DND-41 (cell line): ENCODE measurements at regions not wholly inside any gene's neighbourhood (a gene's known extent, or its start where the extent isn't known, plus 50 kb on each side); places are given as distances from the start of the nearest gene placed in this dataset.
"Not testable (repeated sequence)": the region's sequence is repeated elsewhere in the genome, so short reads cannot be mapped to it uniquely, and the experiment has no call there.

Source experiments
- EZH2 ChIP-seq: IDR thresholded peaks from 3 replicates; pipeline ENCODE4 v1.6.1; 2012; ENCODE audit warnings: borderline replicate concordance, low read depth, mild to moderate bottlenecking, moderate library complexity, low read length, inconsistent platforms; ENCODE audit not compliant: severe bottlenecking
- TF ChIP-seq, protein P1 (sequence below): IDR thresholded peaks from 2 replicates; pipeline ENCODE4 v1.5.1; 2012; ENCODE audit warnings: borderline replicate concordance, low read length, moderate library complexity, mild to moderate bottlenecking; ENCODE audit not compliant: poor library complexity, severe bottlenecking; ENCODE audit errors: extremely low read depth

- TF ChIP-seq, protein P1, sequence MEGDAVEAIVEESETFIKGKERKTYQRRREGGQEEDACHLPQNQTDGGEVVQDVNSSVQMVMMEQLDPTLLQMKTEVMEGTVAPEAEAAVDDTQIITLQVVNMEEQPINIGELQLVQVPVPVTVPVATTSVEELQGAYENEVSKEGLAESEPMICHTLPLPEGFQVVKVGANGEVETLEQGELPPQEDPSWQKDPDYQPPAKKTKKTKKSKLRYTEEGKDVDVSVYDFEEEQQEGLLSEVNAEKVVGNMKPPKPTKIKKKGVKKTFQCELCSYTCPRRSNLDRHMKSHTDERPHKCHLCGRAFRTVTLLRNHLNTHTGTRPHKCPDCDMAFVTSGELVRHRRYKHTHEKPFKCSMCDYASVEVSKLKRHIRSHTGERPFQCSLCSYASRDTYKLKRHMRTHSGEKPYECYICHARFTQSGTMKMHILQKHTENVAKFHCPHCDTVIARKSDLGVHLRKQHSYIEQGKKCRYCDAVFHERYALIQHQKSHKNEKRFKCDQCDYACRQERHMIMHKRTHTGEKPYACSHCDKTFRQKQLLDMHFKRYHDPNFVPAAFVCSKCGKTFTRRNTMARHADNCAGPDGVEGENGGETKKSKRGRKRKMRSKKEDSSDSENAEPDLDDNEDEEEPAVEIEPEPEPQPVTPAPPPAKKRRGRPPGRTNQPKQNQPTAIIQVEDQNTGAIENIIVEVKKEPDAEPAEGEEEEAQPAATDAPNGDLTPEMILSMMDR, result not testable (repeated sequence)
- not testable (repeated sequence) for TF ChIP-seq EZH2
These were observed 62.0 kb upstream of the ENPEP start for GRCh38 chr4:110413807-110414560.
